OCI-LY1 (cell line): ENCODE measurements at regions not wholly inside any gene's neighbourhood (a gene's known extent, or its start where the extent isn't known, plus 50 kb on each side); places are given as distances from the start of the nearest gene placed in this dataset.
"Not testable (repeated sequence)": the region's sequence is repeated elsewhere in the genome, so short reads cannot be mapped to it uniquely, and the experiment has no call there.

Source experiments
- H2AFZ ChIP-seq: fragments of 200-600 bp; sonication (generic), shearing (Covaris generic); 2 replicates; pipeline ENCODE4 v1.6.0; 2014; ENCODE audit warnings: antibody characterized with exemption, mild to moderate bottlenecking, low read length
- H3F3A ChIP-seq: fragments of 200-600 bp; sonication (generic), shearing (Covaris generic); 2 replicates; pipeline ENCODE4 v1.6.0; 2014; ENCODE audit warnings: mild to moderate bottlenecking, antibody characterized with exemption, low read length, moderate library complexity; ENCODE audit not compliant: insufficient read depth
- H3K27ac ChIP-seq: fragments of 200-600 bp; sonication (generic); 2 replicates; pipeline ENCODE4 v1.5.1; 2014; ENCODE audit warnings: low read length, mixed run types, mild to moderate bottlenecking, low read depth; ENCODE audit not compliant: poor library complexity, severe bottlenecking
- H3K27me3 ChIP-seq: fragments of 200-600 bp; sonication (generic); 2 replicates; pipeline ENCODE4 v1.6.0; 2014; ENCODE audit warnings: antibody characterized with exemption, mild to moderate bottlenecking, low read length, moderate library complexity; ENCODE audit not compliant: insufficient read depth
- H3K36me3 ChIP-seq: fragments of 200-600 bp; sonication (generic); 2 replicates; pipeline ENCODE4 v1.6.1; 2014; ENCODE audit warnings: mild to moderate bottlenecking, antibody characterized with exemption, low read length, moderate library complexity, mixed read lengths; ENCODE audit not compliant: insufficient read depth
- H3K4me1 ChIP-seq: fragments of 200-600 bp; sonication (generic); 2 replicates; pipeline ENCODE4 v1.5.1; 2014; ENCODE audit warnings: mild to moderate bottlenecking, low read length, moderate library complexity; ENCODE audit not compliant: insufficient read depth, severe bottlenecking
- H3K4me2 ChIP-seq: fragments of 200-600 bp; sonication (generic), shearing (Covaris generic); 2 replicates; pipeline ENCODE4 v1.6.1; 2014; ENCODE audit warnings: low read length
- H3K4me3 ChIP-seq: fragments of 200-600 bp; sonication (generic); 2 replicates; pipeline ENCODE4 v1.5.1; 2014; ENCODE audit warnings: low read length, low read depth, mild to moderate bottlenecking, mixed read lengths; ENCODE audit not compliant: poor library complexity, severe bottlenecking
- H3K79me2 ChIP-seq: fragments of 200-600 bp; shearing (Covaris generic); 2 replicates; pipeline ENCODE4 v1.6.1; 2016; ENCODE audit warnings: mixed run types, low read length, mixed read lengths; ENCODE audit not compliant: insufficient read depth
- H3K9ac ChIP-seq: fragments of 200-600 bp; sonication (generic), shearing (Covaris generic); 2 replicates; pipeline ENCODE4 v1.6.1; 2014; ENCODE audit warnings: mild to moderate bottlenecking, low read length, mixed read lengths
- H3K9me2 ChIP-seq: fragments of 200-600 bp; sonication (generic), shearing (Covaris generic); 2 replicates; pipeline ENCODE4 v1.6.1; 2014; ENCODE audit warnings: low read depth, mild to moderate bottlenecking, low read length, mixed read lengths
- H3K9me3 ChIP-seq: fragments of 200-600 bp; shearing (Covaris generic); 2 replicates; pipeline ENCODE4 v1.6.1; 2014; ENCODE audit warnings: low read length, mixed read lengths
- H4K20me1 ChIP-seq: fragments of 200-600 bp; sonication (generic), shearing (Covaris generic); 2 replicates; pipeline ENCODE4 v1.6.0; 2016; ENCODE audit warnings: mild to moderate bottlenecking, low read length; ENCODE audit not compliant: insufficient read depth

DNA sequence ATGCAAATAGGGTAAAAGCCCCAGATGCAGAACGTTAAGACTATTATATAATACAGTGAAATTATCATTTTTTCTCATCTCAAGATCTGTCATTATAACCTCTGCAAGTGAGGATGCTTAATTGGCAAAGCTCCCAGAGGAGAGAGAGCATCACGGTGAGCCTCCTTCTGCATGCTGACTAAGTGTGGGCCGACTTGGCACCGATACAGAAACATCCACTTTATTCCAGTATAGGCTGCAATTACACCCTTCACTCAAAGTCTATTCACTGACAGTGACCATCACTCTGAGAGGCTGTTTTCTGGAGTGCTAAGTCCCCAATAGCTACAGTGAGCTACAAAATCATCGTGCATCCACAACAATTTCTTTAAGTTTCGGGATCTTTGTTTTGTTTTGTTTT, 69.6 kb upstream of the NBPF26 start:
- not testable (repeated sequence) for H3K36me3 ChIP-seq, H3F3A ChIP-seq, H3K4me1 ChIP-seq, H3K4me2 ChIP-seq, H2AFZ ChIP-seq, H3K79me2 ChIP-seq, H3K9me3 ChIP-seq, H4K20me1 ChIP-seq, H3K27ac ChIP-seq, H3K4me3 ChIP-seq, H3K27me3 ChIP-seq, H3K9me2 ChIP-seq, H3K9ac ChIP-seq

DNA sequence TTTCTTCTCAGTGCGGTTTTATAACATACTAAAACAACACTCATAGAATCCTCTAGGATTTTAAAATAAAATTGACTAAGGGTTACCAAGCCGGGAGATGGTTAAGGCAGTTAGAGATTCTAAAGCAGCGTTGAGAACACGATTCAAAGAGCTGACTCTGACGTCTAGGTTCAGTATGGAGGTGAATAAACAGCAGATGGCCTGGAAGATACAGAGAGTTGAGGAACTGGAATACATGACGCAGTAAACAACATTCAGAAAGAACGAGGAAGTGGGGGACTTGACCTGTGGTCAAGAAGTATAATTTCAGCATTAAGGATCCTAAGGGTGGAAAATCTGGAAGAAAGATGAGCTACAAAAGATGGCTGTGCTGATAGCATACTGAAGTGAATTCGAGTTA, 68.4 kb upstream of the NBPF26 start:
- not testable (repeated sequence) for H3K4me2 ChIP-seq, H3K9me3 ChIP-seq, H3K27ac ChIP-seq, H3K79me2 ChIP-seq, H3K9ac ChIP-seq, H3K9me2 ChIP-seq, H3K4me1 ChIP-seq, H3K4me3 ChIP-seq, H3K27me3 ChIP-seq, H3F3A ChIP-seq, H2AFZ ChIP-seq, H4K20me1 ChIP-seq, H3K36me3 ChIP-seq

DNA sequence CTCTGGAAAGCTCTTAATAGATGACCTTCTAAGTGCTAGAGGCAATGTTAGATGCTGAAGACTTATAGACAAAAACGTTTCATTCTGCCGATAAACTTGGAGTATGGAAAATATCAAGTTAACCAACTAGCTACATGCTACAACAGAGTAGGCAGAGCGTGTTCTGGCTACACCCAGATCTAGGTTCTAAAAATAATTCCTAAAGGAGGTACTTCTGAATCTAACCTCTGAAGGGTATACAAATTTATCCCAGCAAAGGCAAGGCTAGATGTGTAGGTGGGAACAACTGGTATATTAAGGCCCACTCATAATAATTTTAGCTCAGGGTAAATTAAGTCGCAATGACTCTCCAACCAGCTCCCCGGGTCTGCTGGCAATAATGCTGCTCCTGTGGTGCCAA, 67.6 kb upstream of the NBPF26 start:
- not testable (repeated sequence) for H3K9me3 ChIP-seq, H3K4me2 ChIP-seq, H3K79me2 ChIP-seq, H3K4me3 ChIP-seq, H3K9ac ChIP-seq, H3K9me2 ChIP-seq, H3K27me3 ChIP-seq, H2AFZ ChIP-seq, H4K20me1 ChIP-seq, H3K36me3 ChIP-seq, H3K27ac ChIP-seq, H3K4me1 ChIP-seq, H3F3A ChIP-seq

DNA sequence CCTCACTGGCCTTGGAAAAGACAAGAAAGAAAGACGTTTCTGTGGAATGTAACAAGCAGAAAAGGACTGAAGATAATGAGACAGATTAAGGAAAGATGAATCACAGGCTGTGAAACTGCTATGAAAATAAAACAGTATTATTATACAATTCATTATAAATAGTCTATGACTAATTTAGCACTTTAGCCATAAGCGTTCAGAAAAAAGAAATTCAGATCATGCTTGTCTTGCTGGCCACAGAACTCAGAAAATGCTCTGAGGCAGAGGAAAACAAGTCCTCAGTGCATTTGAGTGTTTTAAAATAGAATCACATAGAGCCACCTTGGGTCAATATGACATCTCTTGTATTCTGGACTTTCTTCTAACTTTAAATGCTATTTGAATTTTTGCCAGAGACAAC, 65.9 kb upstream of the NBPF26 start:
- H3K27me3 ChIP-seq, H2AFZ ChIP-seq, H3K9ac ChIP-seq, H3K4me1 ChIP-seq, H3K4me3 ChIP-seq, H3K4me2 ChIP-seq, H3F3A ChIP-seq, H3K79me2 ChIP-seq, H3K9me2 ChIP-seq, H3K36me3 ChIP-seq, H4K20me1 ChIP-seq, H3K9me3 ChIP-seq, H3K27ac ChIP-seq: not testable (repeated sequence)

DNA sequence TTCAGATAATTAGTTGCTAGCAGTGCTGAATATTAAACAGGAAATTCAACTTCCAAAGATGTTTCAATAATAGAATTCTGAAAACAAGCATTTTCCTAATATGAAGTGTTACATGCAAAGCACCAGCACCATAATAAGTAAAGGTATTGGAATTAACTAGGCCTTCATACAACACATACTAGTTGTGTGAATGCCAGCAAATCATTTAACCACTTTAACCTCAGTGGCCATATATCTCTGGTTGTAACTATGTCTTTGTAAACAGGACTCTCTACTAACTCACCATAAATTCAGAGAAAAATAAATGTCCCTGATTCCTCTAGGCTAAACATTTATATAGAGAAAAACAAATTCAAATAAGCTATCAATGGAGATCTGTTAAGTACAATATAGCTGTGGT, 65.1 kb upstream of the NBPF26 start:
- H3K9ac ChIP-seq, H3F3A ChIP-seq, H3K27me3 ChIP-seq, H3K9me2 ChIP-seq, H3K4me1 ChIP-seq, H4K20me1 ChIP-seq, H2AFZ ChIP-seq, H3K79me2 ChIP-seq, H3K27ac ChIP-seq, H3K36me3 ChIP-seq, H3K4me3 ChIP-seq, H3K4me2 ChIP-seq, H3K9me3 ChIP-seq: not testable (repeated sequence)

DNA sequence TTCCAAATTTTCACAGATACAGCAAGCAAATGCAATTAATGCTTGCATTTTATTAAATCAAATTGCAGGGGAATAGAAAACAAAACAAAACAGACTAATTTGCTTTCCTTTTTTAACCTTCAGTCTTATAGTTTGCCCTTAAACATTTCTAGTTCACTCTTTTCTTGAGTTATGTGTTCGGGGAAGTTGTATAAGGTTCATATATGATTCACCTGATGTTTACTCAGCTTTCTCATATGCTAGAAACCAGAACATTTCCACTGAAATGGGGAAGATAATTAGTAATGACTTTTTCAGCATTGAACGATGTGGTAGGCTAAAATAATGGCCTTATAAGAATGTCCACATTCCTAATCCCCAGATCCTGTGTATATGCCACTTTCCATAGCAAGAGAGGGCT, 64.6 kb upstream of the NBPF26 start:
- H3K9me2 ChIP-seq, H3K9ac ChIP-seq: not testable (repeated sequence)

DNA sequence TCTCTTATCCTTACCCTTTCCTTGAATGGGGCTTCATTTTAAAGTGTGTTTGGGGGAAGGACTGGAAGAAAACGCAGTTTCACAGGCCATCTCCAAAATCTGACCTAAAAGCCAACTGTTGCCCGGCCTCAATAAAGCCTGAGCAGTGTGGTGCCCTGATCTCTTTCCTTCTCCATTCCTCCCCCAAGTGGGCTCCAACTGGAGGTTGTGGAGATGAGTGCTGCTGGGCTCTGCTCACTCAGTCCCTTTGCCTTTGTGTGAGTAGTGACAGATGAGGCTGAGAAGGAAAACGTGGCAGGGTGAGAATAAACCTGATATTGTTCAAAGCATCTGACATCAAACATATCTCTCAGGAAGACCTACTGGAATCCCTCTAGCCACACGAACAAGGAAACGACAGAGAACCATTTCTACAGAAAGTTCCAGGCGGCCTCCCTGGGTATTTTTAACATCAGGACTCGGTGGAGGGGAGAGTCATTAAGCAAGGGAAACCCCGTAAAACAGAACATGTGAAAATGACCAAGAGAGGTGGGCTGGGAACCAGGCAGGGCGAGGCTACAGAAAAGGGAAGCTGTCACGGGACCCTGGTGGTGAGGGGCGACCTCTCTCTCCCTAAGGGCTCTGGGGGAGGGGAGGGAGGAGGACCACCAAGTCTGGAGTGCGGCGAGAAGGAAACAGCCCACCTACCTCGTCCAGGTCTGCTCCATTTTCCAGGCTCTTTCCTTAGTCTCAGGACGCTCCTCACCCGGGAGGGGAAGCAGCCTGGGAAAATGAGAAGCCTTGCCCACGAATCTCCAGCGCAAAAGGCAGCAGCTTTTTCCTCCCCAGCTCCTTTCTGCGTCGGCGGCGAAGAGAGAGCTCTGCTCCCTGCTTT, 59.1 kb upstream of the NBPF26 start:
- not testable (repeated sequence) for H3K4me2 ChIP-seq, H3K27me3 ChIP-seq, H3K4me3 ChIP-seq

More for the DNA sequence above, 64.6 kb upstream of the NBPF26 start:
- not testable (repeated sequence) for H3K27ac ChIP-seq, H3F3A ChIP-seq, H3K27me3 ChIP-seq, H3K79me2 ChIP-seq, H3K36me3 ChIP-seq, H3K4me1 ChIP-seq, H3K4me3 ChIP-seq, H3K4me2 ChIP-seq, H4K20me1 ChIP-seq, H3K9me3 ChIP-seq, H2AFZ ChIP-seq

DNA sequence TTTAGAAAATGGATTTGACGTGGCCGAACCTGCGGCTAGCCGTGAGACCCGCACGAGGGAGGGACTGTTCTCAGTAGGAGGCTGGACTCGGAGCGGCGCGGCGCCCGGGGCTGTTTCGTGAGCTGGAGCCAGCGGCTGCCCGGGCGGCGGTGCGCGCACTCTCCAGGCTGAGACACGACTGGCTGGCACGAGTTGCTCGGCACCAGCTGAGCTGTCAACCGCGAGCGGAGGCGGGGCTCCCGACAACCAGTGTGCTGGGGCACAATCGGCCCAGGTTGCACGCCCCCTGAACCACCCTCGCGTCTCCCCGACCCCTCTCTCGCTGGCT, 58.5 kb upstream of the NBPF26 start:
- not testable (repeated sequence) for H3K79me2 ChIP-seq, H3K4me2 ChIP-seq, H3K27me3 ChIP-seq, H2AFZ ChIP-seq, H3F3A ChIP-seq, H4K20me1 ChIP-seq, H3K36me3 ChIP-seq, H3K9ac ChIP-seq, H3K4me1 ChIP-seq, H3K4me3 ChIP-seq, H3K9me3 ChIP-seq, H3K9me2 ChIP-seq, H3K27ac ChIP-seq

More for the DNA sequence above, 59.1 kb upstream of the NBPF26 start:
- H3K36me3 ChIP-seq, H3K4me1 ChIP-seq, H3K9me3 ChIP-seq, H3K27ac ChIP-seq, H3F3A ChIP-seq, H2AFZ ChIP-seq, H3K79me2 ChIP-seq, H3K9ac ChIP-seq, H4K20me1 ChIP-seq, H3K9me2 ChIP-seq: not testable (repeated sequence)
